ENCODE measurements at regions not wholly inside any gene's neighbourhood (a gene's known extent, or its start where the extent isn't known, plus 50 kb on each side); places are given as distances from the start of the nearest gene placed in this dataset.

GRCh38 chr15:66628976-66629723, 63.4 kb upstream of the LCTL start:
- DNase-seq = no peak
- H3K27ac ChIP-seq (replicated peaks) = peak overlapping the region; percentile 56
- intact Hi-C loops (cut with micrococcal nuclease) = no loop called here

GRCh38 chr15:66629817-66630576, 64.2 kb upstream of the LCTL start:
- no peaks in the 10 kb centered on the region for H3K9me3 ChIP-seq (replicated peaks)
- DNase-seq = no peak
- peak overlapping the region; percentile 56 for H3K27ac ChIP-seq (replicated peaks)

More at GRCh38 chr15:66628976-66629723, 63.4 kb upstream of the LCTL start:
- no peaks in the 10 kb centered on the region for H3K27me3 ChIP-seq (ENCODE audit: low read depth)
- TF ChIP-seq CTCF (IDR thresholded peaks at IDR 0.05; ENCODE audit: borderline replicate concordance) = no peak
- H3K4me1 ChIP-seq = peaks cover 16% of the 10 kb centered on the region
- H3K4me3 ChIP-seq = no peak overlapping the region
- H3K36me3 ChIP-seq = no peaks in the 10 kb centered on the region
- no peaks in the 10 kb centered on the region for H3K9me3 ChIP-seq (replicated peaks)

GRCh38 chr15:66630801-66631351, 65.1 kb upstream of the LCTL start:
- no peak for TF ChIP-seq CTCF (IDR thresholded peaks at IDR 0.05; ENCODE audit: borderline replicate concordance)
- no peak overlapping the region for H3K4me3 ChIP-seq
- H3K36me3 ChIP-seq = no peaks in the 10 kb centered on the region
- H3K4me1 ChIP-seq = peaks cover 16% of the 10 kb centered on the region
- intact Hi-C loops (cut with micrococcal nuclease) = no loop called here
- DNase-seq = no peak
- no peaks in the 10 kb centered on the region for H3K27me3 ChIP-seq (ENCODE audit: low read depth)
- no peaks in the 10 kb centered on the region for H3K9me3 ChIP-seq (replicated peaks)
- H3K27ac ChIP-seq (replicated peaks) = peak overlapping the region; percentile 56

More at GRCh38 chr15:66629817-66630576, 64.2 kb upstream of the LCTL start:
- no peak for TF ChIP-seq CTCF (IDR thresholded peaks at IDR 0.05; ENCODE audit: borderline replicate concordance)
- Histone ChIP-seq H3K36me3 (no peaks in the 10 kb centered on the region), H3K27me3 (ENCODE audit: low read depth) (no peaks in the 10 kb centered on the region), H3K4me3 (no peak overlapping the region), H3K4me1 (peaks cover 16% of the 10 kb centered on the region)
- intact Hi-C loops (cut with micrococcal nuclease) = no loop called here

- DNase-seq = no peak
- H3K27ac ChIP-seq (replicated peaks) = peak overlapping the region; percentile 56
- H3K9me3 ChIP-seq (replicated peaks) = no peaks in the 10 kb centered on the region
- H3K4me1 ChIP-seq = peaks cover 16% of the 10 kb centered on the region
- no peak for TF ChIP-seq CTCF (IDR thresholded peaks at IDR 0.05; ENCODE audit: borderline replicate concordance)
- no peaks in the 10 kb centered on the region for H3K27me3 ChIP-seq (ENCODE audit: low read depth)
- intact Hi-C loops (cut with micrococcal nuclease) = no loop called here
- no peak overlapping the region for H3K4me3 ChIP-seq
- H3K36me3 ChIP-seq = no peaks in the 10 kb centered on the region
These were observed 65.9 kb upstream of the LCTL start for GRCh38 chr15:66631616-66632263.
